Upper lobe of left lung (tissue), 6 donors: ENCODE measurements at regions not wholly inside any gene's neighbourhood (a gene's known extent, or its start where the extent isn't known, plus 50 kb on each side); places are given as distances from the start of the nearest gene placed in this dataset.
"Not testable (repeated sequence)": the region's sequence is repeated elsewhere in the genome, so short reads cannot be mapped to it uniquely, and the experiment has no call there.

Source experiments
- ATAC-seq, 2 donors: fragments of 200-7000 bp; cut with Tn5 transposase; one replicate each; pipeline ENCODE4 v1.9.1; 2022; ENCODE audit warnings: mild to moderate bottlenecking in 2 of 2, moderate library complexity in 2 of 2; ENCODE audit not compliant: low FRiP score in 2 of 2
- DNase-seq, 2 donors: peaks; one replicate each; pipeline ENCODE4 v3.0.0-alpha.2; 2019 to 2020
- H3K27ac ChIP-seq, 4 donors: fragments of 200-600 bp; sonication (generic); one replicate each; pipeline ENCODE4 v1.5.1; 2016 to 2019
- H3K27me3 ChIP-seq, 4 donors: fragments of 200-600 bp; sonication (generic); one replicate each; pipeline ENCODE4 v1.5.1; 2017 to 2019
- H3K36me3 ChIP-seq, 4 donors: fragments of 200-600 bp; sonication (generic); one replicate each; pipeline ENCODE4 v1.5.1; 2016 to 2019
- H3K4me1 ChIP-seq, 4 donors: fragments of 200-600 bp; sonication (generic); one replicate each; pipeline ENCODE4 v1.5.1; 2018 to 2019
- H3K4me3 ChIP-seq, 4 donors: fragments of 200-600 bp; sonication (generic); one replicate each; pipeline ENCODE4 v1.5.1; 2017 to 2019; ENCODE audit warnings: mild to moderate bottlenecking in 2 of 4, moderate library complexity in 1 of 4
- H3K9me3 ChIP-seq, 4 donors: fragments of 200-600 bp; sonication (generic); one replicate each; pipeline ENCODE4 v1.5.1; 2018 to 2019
- EP300 ChIP-seq, 4 donors: sonication (generic); formaldehyde crosslinking; IDR thresholded peaks; one replicate each; pipeline ENCODE4 v1.5.1; 2017; ENCODE audit warnings: antibody characterized with exemption in 4 of 4, control low read depth in 2 of 4
- POLR2A ChIP-seq, 4 donors: fragments of 450-650 bp; IDR thresholded peaks; one replicate each; pipeline ENCODE4 v1.5.1; 2016 to 2017; ENCODE audit warnings: antibody characterized with exemption in 4 of 4, mild to moderate bottlenecking in 2 of 4
- POLR2AphosphoS5 ChIP-seq, 2 donors: sonication (generic); formaldehyde crosslinking; IDR thresholded peaks; one replicate each; pipeline ENCODE4 v1.5.1; 2017; ENCODE audit warnings: antibody characterized with exemption in 2 of 2
- WGBS, 2 donors: methylation state at CpG; one replicate each; pipeline ENCODE4 v1.1.5; 2017 to 2018; 5-methylcytosine and 5-hydroxymethylcytosine counted together
- TF ChIP-seq, protein P1 (sequence below), 6 experiments: fragments of 450-650 bp in 4 of 6; fragments of 200-600 bp in 2 of 6; sonication (generic) in 2 of 6; IDR thresholded peaks; one replicate each; pipeline ENCODE4 v1.5.1; 2016 to 2019; ENCODE audit warnings: antibody characterized with exemption in 6 of 6
- donor health status: DM: no; HTN: no; CAD: no; lungs with moderate emphysema.
- donor health status: DM: no; HTN: yes; CAD: no; lungs with severe emphysema.

- WGBS, 2 donors, result 84 to 96% methylated on average over 2 of the region's 2 CpGs
- Histone ChIP-seq H3K4me3 (no peak overlapping the region), H3K36me3 (no peaks in the 10 kb centered on the region), H3K27ac (no peak overlapping the region), H3K4me1 (no peaks in the 10 kb centered on the region), H3K27me3 (no peaks in the 10 kb centered on the region), H3K9me3 (no peaks in the 10 kb centered on the region)
- no peak for ATAC-seq
- TF ChIP-seq POLR2A (IDR thresholded peaks at IDR 0.05) (no peak), POLR2AphosphoS5 (IDR thresholded peaks at IDR 0.05) (no peak), EP300 (IDR thresholded peaks at IDR 0.05) (no peak)
- TF ChIP-seq, protein P1, sequence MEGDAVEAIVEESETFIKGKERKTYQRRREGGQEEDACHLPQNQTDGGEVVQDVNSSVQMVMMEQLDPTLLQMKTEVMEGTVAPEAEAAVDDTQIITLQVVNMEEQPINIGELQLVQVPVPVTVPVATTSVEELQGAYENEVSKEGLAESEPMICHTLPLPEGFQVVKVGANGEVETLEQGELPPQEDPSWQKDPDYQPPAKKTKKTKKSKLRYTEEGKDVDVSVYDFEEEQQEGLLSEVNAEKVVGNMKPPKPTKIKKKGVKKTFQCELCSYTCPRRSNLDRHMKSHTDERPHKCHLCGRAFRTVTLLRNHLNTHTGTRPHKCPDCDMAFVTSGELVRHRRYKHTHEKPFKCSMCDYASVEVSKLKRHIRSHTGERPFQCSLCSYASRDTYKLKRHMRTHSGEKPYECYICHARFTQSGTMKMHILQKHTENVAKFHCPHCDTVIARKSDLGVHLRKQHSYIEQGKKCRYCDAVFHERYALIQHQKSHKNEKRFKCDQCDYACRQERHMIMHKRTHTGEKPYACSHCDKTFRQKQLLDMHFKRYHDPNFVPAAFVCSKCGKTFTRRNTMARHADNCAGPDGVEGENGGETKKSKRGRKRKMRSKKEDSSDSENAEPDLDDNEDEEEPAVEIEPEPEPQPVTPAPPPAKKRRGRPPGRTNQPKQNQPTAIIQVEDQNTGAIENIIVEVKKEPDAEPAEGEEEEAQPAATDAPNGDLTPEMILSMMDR (IDR thresholded peaks at IDR 0.05), result no peak
- no peak for DNase-seq
Observed at GRCh38 chr12:25357595-25357994, 106.9 kb upstream of the KRAS start.

GRCh38 chr12:25352942-25353341 is 102.2 kb upstream of the KRAS start:
- not testable (repeated sequence) for H3K27me3 ChIP-seq, H3K36me3 ChIP-seq, H3K4me3 ChIP-seq, H3K9me3 ChIP-seq, DNase-seq, H3K4me1 ChIP-seq, ATAC-seq, H3K27ac ChIP-seq
- 81 to 85% methylated on average over 2 of the region's 2 CpGs for WGBS, 2 donors

DNA sequence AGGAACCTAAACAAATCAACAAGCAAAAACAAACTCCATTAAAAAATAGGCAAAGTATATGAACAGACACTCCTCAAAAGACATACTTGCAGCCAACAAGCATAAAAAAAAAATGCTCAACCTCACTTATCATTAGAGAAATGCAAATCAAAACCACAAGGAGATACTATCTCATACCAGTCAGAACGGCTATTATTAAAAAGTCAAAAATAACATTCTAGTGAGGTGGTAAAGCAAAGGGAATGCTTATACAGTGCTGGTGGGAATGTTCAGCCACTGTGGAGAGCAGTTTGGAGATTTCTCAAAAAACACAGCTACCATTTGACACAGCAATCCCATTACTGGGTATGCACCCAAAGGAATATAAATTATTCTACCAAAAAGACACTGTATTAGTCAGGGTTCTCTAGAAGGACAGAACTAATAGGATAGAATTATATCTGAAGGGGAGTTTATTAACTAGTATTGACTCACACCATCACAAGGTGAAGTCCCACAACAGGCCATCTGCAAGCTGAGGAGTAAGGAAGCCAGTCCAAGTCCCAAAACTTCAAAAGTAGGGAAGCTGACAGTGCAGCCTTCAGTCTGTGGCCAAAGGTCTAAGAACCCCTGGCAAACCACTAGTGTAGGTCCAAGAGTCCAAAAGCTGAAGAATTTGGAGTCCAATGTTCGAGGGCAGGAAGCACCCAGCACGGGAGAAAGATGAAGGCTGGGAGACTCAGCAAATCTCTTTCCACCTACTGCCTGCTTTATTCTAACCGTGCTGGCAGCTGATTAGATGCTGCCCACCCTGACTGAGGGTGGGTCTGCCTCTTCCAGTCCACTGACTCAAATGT is 101.6 kb upstream of the KRAS start:
- no peaks in the 10 kb centered on the region for H3K9me3 ChIP-seq
- DNase-seq, result no peak
- H3K4me3 ChIP-seq, result no peak overlapping the region
- H3K27ac ChIP-seq, result no peak overlapping the region
- no peaks in the 10 kb centered on the region for H3K27me3 ChIP-seq
- ATAC-seq, result no peak
- TF ChIP-seq EP300 (IDR thresholded peaks at IDR 0.05), result no peak
- no peak for TF ChIP-seq POLR2AphosphoS5 (IDR thresholded peaks at IDR 0.05)
- TF ChIP-seq, protein P1 (IDR thresholded peaks at IDR 0.05), result no peak
- H3K36me3 ChIP-seq, result no peaks in the 10 kb centered on the region
- H3K4me1 ChIP-seq, result no peaks in the 10 kb centered on the region
- 78 to 82% methylated on average over 4 of the region's 4 CpGs for WGBS, 2 donors

DNA sequence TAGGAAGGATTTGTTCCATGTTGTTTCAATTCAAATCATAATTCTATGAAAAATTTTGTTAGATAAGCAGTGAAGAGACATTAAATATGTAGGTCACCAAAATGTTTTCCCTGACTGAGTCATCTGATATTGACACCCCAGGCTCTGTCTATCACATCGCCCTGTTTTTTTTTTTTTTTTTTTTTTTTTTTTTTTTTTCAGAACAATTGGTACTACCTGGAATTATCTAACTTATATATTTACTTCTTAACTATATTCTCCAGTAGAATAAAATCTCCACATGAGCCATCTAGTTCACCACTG is 97.8 kb upstream of the KRAS start:
- no peak for DNase-seq
- TF ChIP-seq, protein P1 (IDR thresholded peaks at IDR 0.05), result no peak
- no peak for ATAC-seq

GRCh38 chr12:25347716-25348592 is 97.2 kb upstream of the KRAS start:
- H3K4me3 ChIP-seq, result no peak overlapping the region
- no peaks in the 10 kb centered on the region for H3K4me1 ChIP-seq
- WGBS, 2 donors, result 44% methylated on average over 4 of the region's 4 CpGs
- H3K36me3 ChIP-seq, result no peaks in the 10 kb centered on the region
- ATAC-seq (no peak), DNase-seq (no peak)
- no peak overlapping the region for H3K27ac ChIP-seq
- H3K27me3 ChIP-seq, result no peaks in the 10 kb centered on the region
- no peaks in the 10 kb centered on the region for H3K9me3 ChIP-seq
- TF ChIP-seq POLR2A (IDR thresholded peaks at IDR 0.05) (no peak), EP300 (IDR thresholded peaks at IDR 0.05) (no peak), POLR2AphosphoS5 (IDR thresholded peaks at IDR 0.05) (no peak)
- TF ChIP-seq, protein P1 (IDR thresholded peaks at IDR 0.05), result no peak

More for the DNA sequence above, 97.8 kb upstream of the KRAS start:
- Histone ChIP-seq H3K4me3 (no peak overlapping the region), H3K27ac (no peak overlapping the region), H3K9me3 (no peaks in the 10 kb centered on the region), H3K27me3 (no peaks in the 10 kb centered on the region), H3K36me3 (no peaks in the 10 kb centered on the region), H3K4me1 (no peaks in the 10 kb centered on the region)
- 90 to 94% methylated on average over 1 of the region's 1 CpG for WGBS, 2 donors

DNA sequence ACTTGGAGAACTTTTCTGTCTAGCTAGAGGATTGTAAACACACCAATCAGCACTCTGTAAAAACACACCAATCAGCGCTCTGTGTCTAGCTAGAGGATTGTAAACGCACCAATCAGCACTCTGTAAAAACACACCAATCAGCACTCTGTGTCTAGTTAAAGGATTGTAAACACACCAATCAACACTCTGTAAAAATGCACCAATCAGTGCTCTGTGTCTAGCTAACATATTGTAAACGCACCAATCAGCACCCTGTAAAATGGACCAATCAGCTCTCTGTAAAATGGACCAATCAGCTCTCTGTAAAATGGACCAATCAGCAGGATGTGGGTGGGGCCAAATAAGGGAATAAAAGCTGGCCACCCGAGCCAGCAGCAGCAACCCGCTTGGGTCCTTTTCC is 91.1 kb upstream of the KRAS start:
- H3K4me1 ChIP-seq, H3K27ac ChIP-seq, H3K36me3 ChIP-seq, H3K27me3 ChIP-seq, ATAC-seq, H3K9me3 ChIP-seq, DNase-seq, H3K4me3 ChIP-seq: not testable (repeated sequence)
- WGBS, 2 donors, result 81 to 83% methylated on average over 5 of the region's 5 CpGs
